GM18519 (cell line): ENCODE measurements at regions not wholly inside any gene's neighbourhood (a gene's known extent, or its start where the extent isn't known, plus 50 kb on each side); places are given as distances from the start of the nearest gene placed in this dataset.
A peak's percentile ranks its signal among the peaks of the same experiment; 100 is the strongest.

Experiments
- ATAC-seq: cut with Tn5 transposase; IDR thresholded peaks from one replicate; pipeline ENCODE4 v1.9.1; 2021; ENCODE audit warnings: mild to moderate bottlenecking, moderate library complexity; ENCODE audit not compliant: unreplicated experiment, low FRiP score

GRCh38 chr12:43294916-43295315, 257.1 kb downstream of the ADAMTS20 start:
- no peak for ATAC-seq

GRCh38 chr12:43294147-43294546, 257.9 kb downstream of the ADAMTS20 start:
- ATAC-seq = no peak

- ATAC-seq = no peak
Observed at GRCh38 chr12:43293396-43293795, 258.6 kb downstream of the ADAMTS20 start.

- no peak for ATAC-seq
Observed at GRCh38 chr12:43292699-43293098, 259.3 kb downstream of the ADAMTS20 start.

GRCh38 chr12:43291516-43291915, 260.5 kb downstream of the ADAMTS20 start:
- no peak for ATAC-seq

- ATAC-seq = no peak
Observed at GRCh38 chr12:43290836-43291235, 261.2 kb downstream of the ADAMTS20 start.

GRCh38 chr12:43289426-43289801, 262.6 kb downstream of the ADAMTS20 start:
- ATAC-seq = no peak

GRCh38 chr12:43288671-43289425, 263.2 kb downstream of the ADAMTS20 start:
- ATAC-seq = no peak

GRCh38 chr12:43287706-43288383, 264.2 kb downstream of the ADAMTS20 start:
- ATAC-seq = no peak

- no peak for ATAC-seq
Observed at GRCh38 chr12:43286986-43287385, 265.0 kb downstream of the ADAMTS20 start.

- no peak for ATAC-seq
Observed at GRCh38 chr12:43285159-43285598, 266.8 kb downstream of the ADAMTS20 start.

GRCh38 chr12:43284486-43285158, 267.4 kb downstream of the ADAMTS20 start:
- ATAC-seq = no peak

GRCh38 chr12:43283206-43283605, 268.8 kb downstream of the ADAMTS20 start:
- no peak for ATAC-seq

GRCh38 chr12:43282106-43282505, 269.9 kb downstream of the ADAMTS20 start:
- ATAC-seq = no peak

GRCh38 chr12:43281563-43281962, 270.4 kb downstream of the ADAMTS20 start:
- no peak for ATAC-seq

GRCh38 chr12:43278541-43278832, 273.5 kb downstream of the ADAMTS20 start:
- no peak for ATAC-seq

GRCh38 chr12:43277651-43278540, 274.1 kb downstream of the ADAMTS20 start:
- ATAC-seq = peak; percentile 98

GRCh38 chr12:43273467-43273866, 278.5 kb downstream of the ADAMTS20 start:
- ATAC-seq = no peak

GRCh38 chr12:43271659-43272058, 280.3 kb downstream of the ADAMTS20 start:
- no peak for ATAC-seq

GRCh38 chr12:43267818-43268217, 284.2 kb downstream of the ADAMTS20 start:
- no peak for ATAC-seq

- no peak for ATAC-seq
Observed at GRCh38 chr12:43261701-43262100, 290.3 kb downstream of the ADAMTS20 start.
